KMS-11 (cell line): ENCODE measurements at regions not wholly inside any gene's neighbourhood (a gene's known extent, or its start where the extent isn't known, plus 50 kb on each side); places are given as distances from the start of the nearest gene placed in this dataset.
"Not testable (repeated sequence)": the region's sequence is repeated elsewhere in the genome, so short reads cannot be mapped to it uniquely, and the experiment has no call there.

Source experiments
- H2AFZ ChIP-seq: fragments of 200-600 bp; sonication (generic); 2 replicates; pipeline ENCODE4 v1.6.1; 2016; ENCODE audit warnings: antibody characterized with exemption, mixed run types, low read depth
- H3K27ac ChIP-seq: fragments of 200-600 bp; sonication (generic); 2 replicates; pipeline ENCODE4 v1.6.1; 2016; ENCODE audit warnings: mild to moderate bottlenecking, mixed run types
- H3K27me3 ChIP-seq: fragments of 200-600 bp; sonication (generic); 2 replicates; pipeline ENCODE4 v1.6.1; 2017; ENCODE audit warnings: mild to moderate bottlenecking, low read depth, mixed run types, moderate library complexity; ENCODE audit not compliant: insufficient read depth
- H3K36me3 ChIP-seq: fragments of 200-600 bp; sonication (generic); 2 replicates; pipeline ENCODE4 v1.6.1; 2017; ENCODE audit warnings: mild to moderate bottlenecking, mixed run types; ENCODE audit not compliant: insufficient read depth
- H3K4me1 ChIP-seq: fragments of 200-600 bp; sonication (generic); 2 replicates; pipeline ENCODE4 v1.6.1; 2016; ENCODE audit warnings: mild to moderate bottlenecking, low read depth, mixed run types; ENCODE audit not compliant: poor library complexity, severe bottlenecking
- H3K4me2 ChIP-seq: fragments of 200-600 bp; sonication (generic); 2 replicates; pipeline ENCODE4 v1.7.0; 2016; ENCODE audit warnings: mild to moderate bottlenecking, mixed run types
- H3K4me3 ChIP-seq: fragments of 200-600 bp; sonication (generic); IDR thresholded peaks from 2 replicates; pipeline ENCODE4 v1.6.1; 2017; ENCODE audit warnings: low read depth, low read length, mixed read lengths; ENCODE audit not compliant: insufficient read depth
- H3K79me2 ChIP-seq: fragments of 200-600 bp; sonication (generic); 2 replicates; pipeline ENCODE4 v1.6.1; 2016; ENCODE audit warnings: low read depth, mixed run types; ENCODE audit not compliant: insufficient read depth
- H3K9ac ChIP-seq: fragments of 200-600 bp; sonication (generic); 2 replicates; pipeline ENCODE4 v1.6.1; 2016; ENCODE audit warnings: mild to moderate bottlenecking, mixed run types
- H4K20me1 ChIP-seq: fragments of 200-600 bp; sonication (generic); 2 replicates; pipeline ENCODE4 v1.6.1; 2016; ENCODE audit warnings: mild to moderate bottlenecking, mixed run types; ENCODE audit not compliant: insufficient read depth
- TF ChIP-seq, protein P1 (sequence below): fragments of 200-600 bp; sonication (generic); conservative IDR thresholded peaks from 2 replicates; pipeline ENCODE4 v1.6.1; 2017; ENCODE audit warnings: low read depth, mild to moderate bottlenecking, antibody characterized with exemption, low read length, moderate library complexity, mixed read lengths

DNA sequence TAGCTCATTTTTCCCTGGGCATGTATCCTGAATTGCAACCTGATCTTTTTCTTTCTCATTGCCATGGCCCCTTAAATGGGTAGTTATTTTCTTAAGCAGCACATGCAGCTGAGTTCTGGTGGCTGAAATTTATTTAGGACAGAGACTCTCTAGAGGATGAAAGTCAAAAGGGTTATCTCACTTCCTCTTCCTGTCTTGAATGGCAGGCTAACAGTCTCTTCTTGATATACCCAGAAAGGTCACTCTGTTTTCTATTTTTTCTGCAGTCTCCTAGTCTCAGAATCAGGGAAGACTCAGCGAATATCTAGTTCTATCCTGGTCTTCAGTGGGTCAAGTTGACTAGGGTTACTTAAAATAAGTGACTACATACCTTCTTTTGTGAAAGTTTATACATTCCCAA lies 243.3 kb downstream of the EPHA7 start:
- TF ChIP-seq, protein P1, sequence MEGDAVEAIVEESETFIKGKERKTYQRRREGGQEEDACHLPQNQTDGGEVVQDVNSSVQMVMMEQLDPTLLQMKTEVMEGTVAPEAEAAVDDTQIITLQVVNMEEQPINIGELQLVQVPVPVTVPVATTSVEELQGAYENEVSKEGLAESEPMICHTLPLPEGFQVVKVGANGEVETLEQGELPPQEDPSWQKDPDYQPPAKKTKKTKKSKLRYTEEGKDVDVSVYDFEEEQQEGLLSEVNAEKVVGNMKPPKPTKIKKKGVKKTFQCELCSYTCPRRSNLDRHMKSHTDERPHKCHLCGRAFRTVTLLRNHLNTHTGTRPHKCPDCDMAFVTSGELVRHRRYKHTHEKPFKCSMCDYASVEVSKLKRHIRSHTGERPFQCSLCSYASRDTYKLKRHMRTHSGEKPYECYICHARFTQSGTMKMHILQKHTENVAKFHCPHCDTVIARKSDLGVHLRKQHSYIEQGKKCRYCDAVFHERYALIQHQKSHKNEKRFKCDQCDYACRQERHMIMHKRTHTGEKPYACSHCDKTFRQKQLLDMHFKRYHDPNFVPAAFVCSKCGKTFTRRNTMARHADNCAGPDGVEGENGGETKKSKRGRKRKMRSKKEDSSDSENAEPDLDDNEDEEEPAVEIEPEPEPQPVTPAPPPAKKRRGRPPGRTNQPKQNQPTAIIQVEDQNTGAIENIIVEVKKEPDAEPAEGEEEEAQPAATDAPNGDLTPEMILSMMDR, result no peak
- H3K4me1 ChIP-seq, result no peaks in the 10 kb centered on the region
- H3K36me3 ChIP-seq, result no peaks in the 10 kb centered on the region
- H2AFZ ChIP-seq, result no peak overlapping the region
- H3K9ac ChIP-seq, result no peak overlapping the region
- no peaks in the 10 kb centered on the region for H3K79me2 ChIP-seq
- no peak overlapping the region for H3K27ac ChIP-seq
- H3K27me3 ChIP-seq, result no peaks in the 10 kb centered on the region
- no peak overlapping the region for H3K4me2 ChIP-seq
- H3K4me3 ChIP-seq, result no peak overlapping the region
- no peaks in the 10 kb centered on the region for H4K20me1 ChIP-seq

DNA sequence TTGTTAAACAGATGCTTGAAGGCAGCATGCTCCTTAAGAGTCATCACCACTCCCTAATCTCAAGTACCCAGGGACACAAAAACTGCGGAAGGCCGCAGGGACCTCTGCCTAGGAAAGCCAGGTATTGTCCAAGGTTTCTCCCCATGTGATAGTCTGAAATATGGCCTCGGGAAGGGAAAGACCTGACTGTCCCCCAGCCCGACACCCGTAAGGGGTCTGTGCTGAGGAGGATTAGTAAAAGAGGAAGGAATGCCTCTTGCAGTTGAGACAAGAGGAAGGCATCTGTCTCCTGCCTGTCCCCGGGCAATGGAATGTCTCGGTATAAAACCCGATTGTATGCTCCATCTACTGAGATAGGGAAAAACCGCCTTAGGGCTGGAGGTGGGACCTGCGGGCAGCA lies 245.8 kb downstream of the EPHA7 start:
- not testable (repeated sequence) for H3K4me1 ChIP-seq

DNA sequence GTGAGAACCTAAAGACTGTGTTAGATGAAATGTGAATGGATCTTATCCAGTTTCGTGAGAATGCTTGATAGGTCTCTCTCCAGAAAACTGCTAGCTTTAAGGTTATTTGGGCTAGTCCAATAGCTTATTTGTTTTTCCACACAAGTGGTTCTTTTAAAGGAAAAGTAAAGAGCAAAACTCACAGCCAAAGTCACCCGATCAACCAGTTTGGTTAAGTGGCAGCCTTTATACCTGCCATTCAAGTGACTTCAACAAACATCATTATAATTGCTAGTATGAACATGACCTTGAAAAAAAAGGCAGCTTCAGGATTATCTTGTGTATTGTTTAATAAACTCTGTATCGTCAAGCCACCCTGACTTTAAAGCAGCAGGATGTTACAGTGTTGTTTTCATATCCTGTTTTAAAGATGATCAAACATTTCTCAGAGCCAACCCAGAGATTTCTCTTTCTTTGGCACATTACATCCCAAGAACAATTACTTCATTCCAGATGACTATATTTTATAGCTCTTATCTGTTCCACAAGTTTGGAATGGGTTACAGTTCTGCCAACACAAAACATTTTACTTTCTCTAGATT lies 253.4 kb downstream of the EPHA7 start:
- Histone ChIP-seq H3K4me2 (no peak overlapping the region), H3K9ac (no peak overlapping the region), H3K79me2 (no peaks in the 10 kb centered on the region), H2AFZ (no peak overlapping the region), H3K27me3 (no peaks in the 10 kb centered on the region), H3K27ac (no peak overlapping the region), H3K4me3 (no peak overlapping the region), H3K36me3 (no peaks in the 10 kb centered on the region), H4K20me1 (no peaks in the 10 kb centered on the region), H3K4me1 (no peaks in the 10 kb centered on the region)
- TF ChIP-seq, protein P1, result no peak

More for the DNA sequence above, 245.8 kb downstream of the EPHA7 start:
- not testable (repeated sequence) for H2AFZ ChIP-seq, H4K20me1 ChIP-seq, H3K4me2 ChIP-seq, H3K36me3 ChIP-seq, H3K27ac ChIP-seq, H3K4me3 ChIP-seq, H3K9ac ChIP-seq, H3K27me3 ChIP-seq, H3K79me2 ChIP-seq

DNA sequence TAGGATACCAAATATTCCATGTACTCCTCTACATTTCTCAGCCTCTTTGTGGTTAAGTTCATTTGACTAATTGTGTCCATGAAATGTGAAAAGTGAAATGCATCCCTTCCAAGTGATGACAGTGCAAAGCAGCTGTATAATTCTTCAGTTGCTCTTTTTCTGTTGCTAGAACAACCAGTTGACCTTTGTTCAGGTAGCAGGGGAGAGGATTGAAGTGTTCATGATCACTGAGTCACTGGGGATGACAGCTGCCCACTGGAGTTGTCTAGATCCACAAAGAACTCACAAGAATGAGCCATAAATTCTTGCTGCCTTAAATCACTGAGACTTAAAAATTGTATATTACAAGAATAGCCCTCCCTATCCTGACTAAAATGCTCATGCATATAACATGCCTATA lies 254.6 kb downstream of the EPHA7 start:
- Histone ChIP-seq H4K20me1 (no peaks in the 10 kb centered on the region), H3K4me1 (no peaks in the 10 kb centered on the region), H3K27me3 (no peaks in the 10 kb centered on the region), H3K27ac (no peak overlapping the region), H3K9ac (no peak overlapping the region), H3K79me2 (no peaks in the 10 kb centered on the region), H3K36me3 (no peaks in the 10 kb centered on the region), H2AFZ (no peak overlapping the region), H3K4me2 (no peak overlapping the region), H3K4me3 (no peak overlapping the region)
- TF ChIP-seq, protein P1, result no peak

DNA sequence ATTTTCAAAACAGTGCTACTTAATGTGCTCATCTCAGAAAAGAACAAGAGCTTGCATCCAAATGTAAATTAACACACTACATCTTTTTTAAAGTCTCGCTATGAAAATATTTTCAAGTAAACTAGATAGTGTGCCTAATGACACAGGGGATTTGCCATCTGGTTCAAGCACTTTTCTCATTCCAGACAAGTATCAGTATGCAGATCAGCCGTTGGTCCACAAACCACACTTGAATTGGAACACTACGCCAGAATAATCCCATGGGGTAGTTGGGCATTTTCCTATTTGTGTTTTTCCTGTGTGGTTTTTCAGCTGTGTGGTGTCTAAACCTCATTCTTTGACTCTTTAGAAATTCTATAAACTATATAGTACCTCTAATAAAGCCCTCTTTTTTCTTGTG lies 256.2 kb downstream of the EPHA7 start:
- no peaks in the 10 kb centered on the region for H4K20me1 ChIP-seq
- H3K36me3 ChIP-seq, result no peaks in the 10 kb centered on the region
- no peak overlapping the region for H3K4me2 ChIP-seq
- H3K9ac ChIP-seq, result no peak overlapping the region
- H3K4me3 ChIP-seq, result no peak overlapping the region
- H2AFZ ChIP-seq, result no peak overlapping the region
- no peaks in the 10 kb centered on the region for H3K4me1 ChIP-seq
- TF ChIP-seq, protein P1, result no peak
- no peaks in the 10 kb centered on the region for H3K79me2 ChIP-seq
- H3K27me3 ChIP-seq, result no peaks in the 10 kb centered on the region
- H3K27ac ChIP-seq, result no peak overlapping the region
